ENCODE measurements at regions not wholly inside any gene's neighbourhood (a gene's known extent, or its start where the extent isn't known, plus 50 kb on each side); places are given as distances from the start of the nearest gene placed in this dataset.

DNA sequence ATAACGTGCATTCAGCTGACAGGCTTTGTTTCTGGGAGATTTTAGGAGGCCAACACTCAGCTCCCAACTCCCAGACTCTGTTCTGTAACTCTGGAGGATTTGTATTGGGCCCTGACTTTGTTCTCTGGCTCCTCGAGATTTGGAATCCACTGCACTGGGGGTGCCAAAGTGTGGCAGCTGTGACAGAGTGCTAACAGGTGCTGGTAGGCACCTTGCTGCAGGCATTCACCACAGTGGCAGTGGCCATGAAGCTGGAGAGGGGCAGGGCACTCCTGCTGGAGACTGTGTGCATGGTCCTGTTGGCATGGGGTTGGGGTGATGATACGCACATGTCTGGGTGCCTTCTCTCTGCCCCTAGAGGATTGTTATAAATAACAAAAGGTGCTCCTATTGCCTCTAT, 1094.9 kb upstream of the SLIT2 start:
- TF ChIP-seq POLR2A (IDR thresholded peaks at IDR 0.05; ENCODE audit: low read depth, low read length): no peak
- no peak for TF ChIP-seq POLR2AphosphoS5 (IDR thresholded peaks at IDR 0.05; ENCODE audit: low read depth, low read length)
- TF ChIP-seq TAF1 (IDR thresholded peaks at IDR 0.05; ENCODE audit: borderline replicate concordance, low read depth, low read length): no peak
